AG04449 (cell line): ENCODE measurements at regions not wholly inside any gene's neighbourhood (a gene's known extent, or its start where the extent isn't known, plus 50 kb on each side); places are given as distances from the start of the nearest gene placed in this dataset.

ENCODE experiments used
- CTCF ChIA-PET: fragments of 350-600 bp; formaldehyde crosslinking; extraction: SDS; loops from one replicate; lab custom pipeline; 2021; ENCODE audit warnings: antibody characterized with exemption; lab: Yijun Ruan, JAX
- POLR2A ChIA-PET: fragments of 400-600, 350-600 bp; formaldehyde crosslinking; extraction: SDS; loops from one replicate; lab custom pipeline; 2020; ENCODE audit warnings: antibody characterized with exemption, inconsistent platforms; lab: Yijun Ruan, JAX
- DNase-seq: peaks from one replicate; pipeline ENCODE4 v3.0.0-alpha.2; 2010; ENCODE audit warnings: low read depth, low spot score
- H3K4me3 ChIP-seq: 2 replicates; pipeline ENCODE4 v1.5.1; 2011; ENCODE audit warnings: low read depth, mild to moderate bottlenecking, control low read depth, low read length
- TF ChIP-seq, protein P1 (sequence below): IDR thresholded peaks from one replicate; pipeline ENCODE4 v1.5.1; 2011; ENCODE audit warnings: mild to moderate bottlenecking, moderate library complexity, low read length, control low read depth, inconsistent platforms; ENCODE audit not compliant: insufficient read depth; ENCODE audit errors: missing control alignments

GRCh38 chr1:30383221-30383711, 340.1 kb downstream of the MATN1 start:
- H3K4me3 ChIP-seq = no peak overlapping the region
- TF ChIP-seq, protein P1, sequence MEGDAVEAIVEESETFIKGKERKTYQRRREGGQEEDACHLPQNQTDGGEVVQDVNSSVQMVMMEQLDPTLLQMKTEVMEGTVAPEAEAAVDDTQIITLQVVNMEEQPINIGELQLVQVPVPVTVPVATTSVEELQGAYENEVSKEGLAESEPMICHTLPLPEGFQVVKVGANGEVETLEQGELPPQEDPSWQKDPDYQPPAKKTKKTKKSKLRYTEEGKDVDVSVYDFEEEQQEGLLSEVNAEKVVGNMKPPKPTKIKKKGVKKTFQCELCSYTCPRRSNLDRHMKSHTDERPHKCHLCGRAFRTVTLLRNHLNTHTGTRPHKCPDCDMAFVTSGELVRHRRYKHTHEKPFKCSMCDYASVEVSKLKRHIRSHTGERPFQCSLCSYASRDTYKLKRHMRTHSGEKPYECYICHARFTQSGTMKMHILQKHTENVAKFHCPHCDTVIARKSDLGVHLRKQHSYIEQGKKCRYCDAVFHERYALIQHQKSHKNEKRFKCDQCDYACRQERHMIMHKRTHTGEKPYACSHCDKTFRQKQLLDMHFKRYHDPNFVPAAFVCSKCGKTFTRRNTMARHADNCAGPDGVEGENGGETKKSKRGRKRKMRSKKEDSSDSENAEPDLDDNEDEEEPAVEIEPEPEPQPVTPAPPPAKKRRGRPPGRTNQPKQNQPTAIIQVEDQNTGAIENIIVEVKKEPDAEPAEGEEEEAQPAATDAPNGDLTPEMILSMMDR = no peak
- ChIA-PET CTCF (interaction anchor here (0.9 to 1.7 kb wide), 4 partner anchors 9 to 32 kb away, joined by 3 to 5 read pairs (median 3); no protein-coding TSS in a partner anchor), POLR2A (no interaction called here)
- no peak for DNase-seq

DNA sequence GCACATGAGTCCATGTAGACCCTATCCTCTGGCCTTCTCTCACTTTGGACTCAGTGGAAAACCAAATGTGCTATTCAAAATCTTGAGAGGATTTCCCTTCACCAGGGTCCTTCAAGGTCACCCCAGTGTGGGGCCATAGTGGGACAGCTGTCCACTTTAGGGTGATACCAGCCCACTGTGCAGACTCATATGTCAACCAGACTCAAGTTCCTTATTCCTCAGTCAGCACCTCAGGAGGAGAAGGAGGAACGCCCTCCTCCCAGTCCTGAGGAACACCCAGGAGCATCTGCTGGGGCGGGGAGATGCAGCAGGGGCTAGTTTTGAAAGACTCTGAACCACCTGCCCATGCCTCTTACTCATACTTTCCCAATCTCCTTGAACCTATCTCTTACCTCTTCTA, 340.9 kb downstream of the MATN1 start:
- POLR2A ChIA-PET = no interaction called here
- DNase-seq = no peak
- CTCF ChIA-PET = interaction anchor here (1.1 to 3.0 kb wide), 3 partner anchors 8 to 1146 kb away, joined by 3 to 15 read pairs (median 3); partner anchors contain the start of gene PTPRU
- no peak overlapping the region for H3K4me3 ChIP-seq
- TF ChIP-seq, protein P1 = no peak

GRCh38 chr1:30381671-30382365, 341.6 kb downstream of the MATN1 start:
- TF ChIP-seq, protein P1 = no peak
- ChIA-PET CTCF (interaction anchor here (1.1 to 4.3 kb wide), 9 partner anchors 8 to 1146 kb away, joined by 3 to 36 read pairs (median 14); partner anchors contain the start of gene PTPRU), POLR2A (no interaction called here)
- H3K4me3 ChIP-seq = no peak overlapping the region
- DNase-seq = no peak

GRCh38 chr1:30381266-30381665, 342.1 kb downstream of the MATN1 start:
- no peak for DNase-seq
- TF ChIP-seq, protein P1 = no peak
- CTCF ChIA-PET = interaction anchor here (0.7 to 4.3 kb wide), 33 partner anchors 8 to 1145 kb away, joined by 3 to 36 read pairs (median 6); partner anchors contain the start of gene PTPRU
- H3K4me3 ChIP-seq = no peak overlapping the region
- POLR2A ChIA-PET = no interaction called here

- no peak overlapping the region for H3K4me3 ChIP-seq
- POLR2A ChIA-PET = no interaction called here
- CTCF ChIA-PET = interaction anchor here (0.6 to 4.3 kb wide), 66 partner anchors 9 to 1291 kb away, joined by 3 to 36 read pairs (median 4); partner anchors contain the start of genes MECR and PTPRU
- DNase-seq = no peak
- TF ChIP-seq, protein P1 = no peak
Observed at GRCh38 chr1:30380625-30380984, 342.8 kb downstream of the MATN1 start.
